NCI-H345 treated with DMSO at 0.1 percent for 48 hours (cell line): ENCODE measurements at regions not wholly inside any gene's neighbourhood (a gene's known extent, or its start where the extent isn't known, plus 50 kb on each side); places are given as distances from the start of the nearest gene placed in this dataset.
"Not testable (repeated sequence)": the region's sequence is repeated elsewhere in the genome, so short reads cannot be mapped to it uniquely, and the experiment has no call there.

ENCODE experiments used
- DNase-seq: peaks from one replicate; lab custom pipeline; 2025; ENCODE audit not compliant: unreplicated experiment; lab: John Stamatoyannopoulos, UW

GRCh38 chr5:93226202-93226735 is 354.8 kb downstream of the NR2F1-AS1 start:
- no peak for DNase-seq

- DNase-seq, result no peak
These were observed 355.3 kb downstream of the NR2F1-AS1 start for GRCh38 chr5:93225748-93226147.

- DNase-seq, result no peak
These were observed 356.4 kb downstream of the NR2F1-AS1 start for GRCh38 chr5:93224624-93225023.

GRCh38 chr5:93221773-93222172 is 359.2 kb downstream of the NR2F1-AS1 start:
- DNase-seq, result no peak

- DNase-seq, result no peak
These were observed 360.6 kb downstream of the NR2F1-AS1 start for GRCh38 chr5:93220431-93220830.

GRCh38 chr5:93219641-93220145 is 361.3 kb downstream of the NR2F1-AS1 start:
- no peak for DNase-seq

- not testable (repeated sequence) for DNase-seq
These were observed 367.8 kb downstream of the NR2F1-AS1 start for GRCh38 chr5:93213111-93213794.

- DNase-seq, result no peak
These were observed 371.5 kb downstream of the NR2F1-AS1 start for GRCh38 chr5:93209476-93209875.

GRCh38 chr5:93208141-93208751 is 372.8 kb downstream of the NR2F1-AS1 start:
- no peak for DNase-seq

- no peak for DNase-seq
These were observed 374.8 kb downstream of the NR2F1-AS1 start for GRCh38 chr5:93206203-93206602.

GRCh38 chr5:93201061-93201460 is 380.0 kb downstream of the NR2F1-AS1 start:
- no peak for DNase-seq

- no peak for DNase-seq
These were observed 384.0 kb downstream of the NR2F1-AS1 start for GRCh38 chr5:93196986-93197385.

- no peak for DNase-seq
These were observed 387.3 kb downstream of the NR2F1-AS1 start for GRCh38 chr5:93193431-93194347.

GRCh38 chr5:93192683-93193082 is 388.3 kb downstream of the NR2F1-AS1 start:
- DNase-seq, result no peak

- DNase-seq, result no peak
These were observed 388.9 kb downstream of the NR2F1-AS1 start for GRCh38 chr5:93192087-93192486.

- DNase-seq, result no peak
These were observed 389.8 kb downstream of the NR2F1-AS1 start for GRCh38 chr5:93191035-93191817.

GRCh38 chr5:93189707-93190120 is 391.3 kb downstream of the NR2F1-AS1 start:
- DNase-seq, result no peak

- no peak for DNase-seq
These were observed 392.0 kb downstream of the NR2F1-AS1 start for GRCh38 chr5:93188876-93189485.

- DNase-seq, result no peak
These were observed 394.8 kb downstream of the NR2F1-AS1 start for GRCh38 chr5:93186076-93186682.

- no peak for DNase-seq
These were observed 397.0 kb downstream of the NR2F1-AS1 start for GRCh38 chr5:93184041-93184440.
